ENCODE measurements at regions not wholly inside any gene's neighbourhood (a gene's known extent, or its start where the extent isn't known, plus 50 kb on each side); places are given as distances from the start of the nearest gene placed in this dataset.

- TF ChIP-seq KIAA2018 (CRISPR knock-in tag; IDR thresholded peaks at IDR 0.05; ENCODE audit: borderline replicate concordance) (no peak), ZNF788 (CRISPR knock-in tag; IDR thresholded peaks at IDR 0.05; ENCODE audit: borderline replicate concordance) (peak; percentile 64; the same call in 1 of the 2 replicates), GLMP (CRISPR knock-in tag; IDR thresholded peaks at IDR 0.05; ENCODE audit: borderline replicate concordance) (no peak), ZNF674 (CRISPR knock-in tag; IDR thresholded peaks at IDR 0.05; ENCODE audit: low read depth) (no peak), AHR (CRISPR knock-in tag; IDR thresholded peaks at IDR 0.05) (0 out of 2 replicates have a peak, but pooled peaks have one; percentile 11), TMF1 (CRISPR knock-in tag; IDR thresholded peaks at IDR 0.05; ENCODE audit: low read depth) (no peak)
Measured at GRCh38 chr6:129774697-129775447, 64.9 kb upstream of the ARHGAP18 start (continued).

Data from HepG2 (cell line).